ENCODE measurements at regions not wholly inside any gene's neighbourhood (a gene's known extent, or its start where the extent isn't known, plus 50 kb on each side); places are given as distances from the start of the nearest gene placed in this dataset.

GRCh38 chr2:223396993-223397392 is 205.2 kb downstream of the SCG2 start:
- no peak overlapping the region for H3K27ac Mint-ChIP-seq
- DNase-seq = no peak
- H3K36me3 Mint-ChIP-seq = no peaks in the 10 kb centered on the region
- ChIA-PET POLR2A (no interaction called here), CTCF (no interaction called here)
- H3K9me3 Mint-ChIP-seq = peaks cover 17% of the 10 kb centered on the region
- no peak overlapping the region for H3K4me3 Mint-ChIP-seq
- intact Hi-C loops (cut with micrococcal nuclease) = no loop called here
- no peaks in the 10 kb centered on the region for H3K27me3 Mint-ChIP-seq
- H3K4me1 Mint-ChIP-seq (ENCODE audit: low read depth) = no peaks in the 10 kb centered on the region

GRCh38 chr2:223399357-223399957 is 202.7 kb downstream of the SCG2 start:
- H3K27ac Mint-ChIP-seq = no peak overlapping the region
- intact Hi-C loops (cut with micrococcal nuclease) = no loop called here
- peaks cover 7% of the 10 kb centered on the region for H3K9me3 Mint-ChIP-seq
- CTCF ChIA-PET = no interaction called here
- POLR2A ChIA-PET = no interaction called here
- no peak overlapping the region for H3K4me3 Mint-ChIP-seq
- no peaks in the 10 kb centered on the region for H3K27me3 Mint-ChIP-seq
- H3K4me1 Mint-ChIP-seq (ENCODE audit: low read depth) = no peaks in the 10 kb centered on the region
- no peak for DNase-seq
- H3K36me3 Mint-ChIP-seq = no peaks in the 10 kb centered on the region

- CTCF ChIA-PET = no interaction called here
- Mint-ChIP-seq H3K27me3 (no peaks in the 10 kb centered on the region), H3K36me3 (no peaks in the 10 kb centered on the region), H3K4me1 (ENCODE audit: low read depth) (no peaks in the 10 kb centered on the region), H3K4me3 (no peak overlapping the region), H3K27ac (no peak overlapping the region), H3K9me3 (no peaks in the 10 kb centered on the region)
- POLR2A ChIA-PET = no interaction called here
- no peak for DNase-seq
- intact Hi-C loops (cut with micrococcal nuclease) = no loop called here
Observed at GRCh38 chr2:223404616-223405015, 197.5 kb downstream of the SCG2 start.

- Mint-ChIP-seq H3K27me3 (no peaks in the 10 kb centered on the region), H3K9me3 (no peaks in the 10 kb centered on the region), H3K27ac (no peak overlapping the region), H3K4me1 (ENCODE audit: low read depth) (no peaks in the 10 kb centered on the region), H3K4me3 (no peak overlapping the region), H3K36me3 (no peaks in the 10 kb centered on the region)
- intact Hi-C loops (cut with micrococcal nuclease) = no loop called here
- CTCF ChIA-PET = no interaction called here
- POLR2A ChIA-PET = no interaction called here
- no peak for DNase-seq
Observed at GRCh38 chr2:223414646-223415045, 187.5 kb downstream of the SCG2 start.

- CTCF ChIA-PET = no interaction called here
- DNase-seq = no peak
- POLR2A ChIA-PET = no interaction called here
- Mint-ChIP-seq H3K27me3 (no peaks in the 10 kb centered on the region), H3K36me3 (no peaks in the 10 kb centered on the region), H3K4me1 (ENCODE audit: low read depth) (no peaks in the 10 kb centered on the region), H3K9me3 (no peaks in the 10 kb centered on the region), H3K27ac (no peak overlapping the region), H3K4me3 (no peak overlapping the region)
- intact Hi-C loops (cut with micrococcal nuclease) = no loop called here
Observed at GRCh38 chr2:223415071-223415470, 187.1 kb downstream of the SCG2 start.

GRCh38 chr2:223416815-223417610 is 185.1 kb downstream of the SCG2 start:
- Mint-ChIP-seq H3K4me3 (no peak overlapping the region), H3K27ac (no peak overlapping the region), H3K4me1 (ENCODE audit: low read depth) (no peaks in the 10 kb centered on the region), H3K9me3 (no peaks in the 10 kb centered on the region), H3K27me3 (no peaks in the 10 kb centered on the region), H3K36me3 (no peaks in the 10 kb centered on the region)
- ChIA-PET POLR2A (no interaction called here), CTCF (no interaction called here)
- DNase-seq = no peak
- intact Hi-C loops (cut with micrococcal nuclease) = no loop called here

GRCh38 chr2:223418131-223418530 is 184.0 kb downstream of the SCG2 start:
- ChIA-PET CTCF (no interaction called here), POLR2A (no interaction called here)

GRCh38 chr2:223418604-223419199 is 183.5 kb downstream of the SCG2 start:
- DNase-seq = no peak
- no peaks in the 10 kb centered on the region for H3K36me3 Mint-ChIP-seq
- intact Hi-C loops (cut with micrococcal nuclease) = no loop called here
- no peak overlapping the region for H3K4me3 Mint-ChIP-seq
- CTCF ChIA-PET = no interaction called here
- H3K4me1 Mint-ChIP-seq (ENCODE audit: low read depth) = no peaks in the 10 kb centered on the region
- no peak overlapping the region for H3K27ac Mint-ChIP-seq
- no peaks in the 10 kb centered on the region for H3K9me3 Mint-ChIP-seq
- POLR2A ChIA-PET = no interaction called here
- H3K27me3 Mint-ChIP-seq = no peaks in the 10 kb centered on the region

More at GRCh38 chr2:223418131-223418530, 184.0 kb downstream of the SCG2 start:
- Mint-ChIP-seq H3K27ac (no peak overlapping the region), H3K27me3 (no peaks in the 10 kb centered on the region), H3K36me3 (no peaks in the 10 kb centered on the region), H3K4me1 (ENCODE audit: low read depth) (no peaks in the 10 kb centered on the region), H3K9me3 (no peaks in the 10 kb centered on the region), H3K4me3 (no peak overlapping the region)
- intact Hi-C loops (cut with micrococcal nuclease) = no loop called here
- DNase-seq = no peak

GRCh38 chr2:223420048-223420447 is 182.1 kb downstream of the SCG2 start:
- peaks cover under 1% of the 10 kb centered on the region for H3K9me3 Mint-ChIP-seq
- intact Hi-C loops (cut with micrococcal nuclease) = no loop called here
- H3K4me1 Mint-ChIP-seq (ENCODE audit: low read depth) = no peaks in the 10 kb centered on the region
- CTCF ChIA-PET = no interaction called here
- POLR2A ChIA-PET = no interaction called here
- no peak for DNase-seq
- no peak overlapping the region for H3K27ac Mint-ChIP-seq
- no peaks in the 10 kb centered on the region for H3K36me3 Mint-ChIP-seq
- no peak overlapping the region for H3K4me3 Mint-ChIP-seq
- H3K27me3 Mint-ChIP-seq = no peaks in the 10 kb centered on the region

- intact Hi-C loops (cut with micrococcal nuclease) = no loop called here
Observed at GRCh38 chr2:223431479-223431878, 170.7 kb downstream of the SCG2 start.

GRCh38 chr2:223433461-223433860 is 168.7 kb downstream of the SCG2 start:
- intact Hi-C loops (cut with micrococcal nuclease) = no loop called here
- peaks cover 5% of the 10 kb centered on the region for H3K9me3 Mint-ChIP-seq
- POLR2A ChIA-PET = no interaction called here

More at GRCh38 chr2:223431479-223431878, 170.7 kb downstream of the SCG2 start:
- no peak for DNase-seq
- H3K36me3 Mint-ChIP-seq = no peaks in the 10 kb centered on the region
- no peak overlapping the region for H3K4me3 Mint-ChIP-seq
- no peaks in the 10 kb centered on the region for H3K27me3 Mint-ChIP-seq
- no peaks in the 10 kb centered on the region for H3K4me1 Mint-ChIP-seq (ENCODE audit: low read depth)
- ChIA-PET CTCF (no interaction called here), POLR2A (no interaction called here)
- peaks cover 9% of the 10 kb centered on the region for H3K9me3 Mint-ChIP-seq
- H3K27ac Mint-ChIP-seq = no peak overlapping the region

GRCh38 chr2:223437788-223438187 is 164.4 kb downstream of the SCG2 start:
- POLR2A ChIA-PET = no interaction called here
- H3K4me1 Mint-ChIP-seq (ENCODE audit: low read depth) = no peaks in the 10 kb centered on the region
- no peak overlapping the region for H3K27ac Mint-ChIP-seq
- peaks cover 2% of the 10 kb centered on the region for H3K9me3 Mint-ChIP-seq
- no peak for DNase-seq
- H3K4me3 Mint-ChIP-seq = no peak overlapping the region
- no peaks in the 10 kb centered on the region for H3K36me3 Mint-ChIP-seq
- H3K27me3 Mint-ChIP-seq = no peaks in the 10 kb centered on the region
- intact Hi-C loops (cut with micrococcal nuclease) = no loop called here
- CTCF ChIA-PET = no interaction called here

More at GRCh38 chr2:223433461-223433860, 168.7 kb downstream of the SCG2 start:
- Mint-ChIP-seq H3K36me3 (no peaks in the 10 kb centered on the region), H3K27me3 (no peaks in the 10 kb centered on the region), H3K4me1 (ENCODE audit: low read depth) (no peaks in the 10 kb centered on the region), H3K27ac (no peak overlapping the region), H3K4me3 (no peak overlapping the region)
- no peak for DNase-seq
- CTCF ChIA-PET = no interaction called here

GRCh38 chr2:223439184-223439583 is 163.0 kb downstream of the SCG2 start:
- Mint-ChIP-seq H3K36me3 (no peaks in the 10 kb centered on the region), H3K27ac (no peak overlapping the region), H3K9me3 (peaks cover 2% of the 10 kb centered on the region), H3K4me3 (no peak overlapping the region), H3K4me1 (ENCODE audit: low read depth) (no peaks in the 10 kb centered on the region), H3K27me3 (no peaks in the 10 kb centered on the region)
- ChIA-PET POLR2A (no interaction called here), CTCF (no interaction called here)
- DNase-seq = no peak
- intact Hi-C loops (cut with micrococcal nuclease) = no loop called here

Measured in activated CD4-positive, alpha-beta memory T cell treated with anti-CD3 and anti-CD28 coated beads for 36 hours (primary cell).